ENCODE measurements at regions not wholly inside any gene's neighbourhood (a gene's known extent, or its start where the extent isn't known, plus 50 kb on each side); places are given as distances from the start of the nearest gene placed in this dataset.

GRCh38 chr15:29636921-29637320 is 185.3 kb downstream of the TJP1 start (continued):
- TF ChIP-seq CHD7 (IDR thresholded peaks at IDR 0.05; ENCODE audit: insufficient replicate concordance, low read length) (no peak), CHD2 (IDR thresholded peaks at IDR 0.05; ENCODE audit: low read length) (no peak), CTCF (IDR thresholded peaks at IDR 0.05; ENCODE audit: control extremely low read depth in 1 of 3, insufficient read depth in 1 of 3, low read depth in 1 of 3, low read length in 3 of 3) (no peak), EZH2 (IDR thresholded peaks at IDR 0.05; ENCODE audit: low read depth, low read length, severe bottlenecking) (no peak), TEAD4 (IDR thresholded peaks at IDR 0.05; ENCODE audit: low read depth, low read length) (no peak), SP2 (IDR thresholded peaks at IDR 0.05; ENCODE audit: low read length) (no peak), RBBP5 (IDR thresholded peaks at IDR 0.05; ENCODE audit: borderline replicate concordance, low read depth, low read length) (no peak)
- TF ChIP-seq, protein P1, sequence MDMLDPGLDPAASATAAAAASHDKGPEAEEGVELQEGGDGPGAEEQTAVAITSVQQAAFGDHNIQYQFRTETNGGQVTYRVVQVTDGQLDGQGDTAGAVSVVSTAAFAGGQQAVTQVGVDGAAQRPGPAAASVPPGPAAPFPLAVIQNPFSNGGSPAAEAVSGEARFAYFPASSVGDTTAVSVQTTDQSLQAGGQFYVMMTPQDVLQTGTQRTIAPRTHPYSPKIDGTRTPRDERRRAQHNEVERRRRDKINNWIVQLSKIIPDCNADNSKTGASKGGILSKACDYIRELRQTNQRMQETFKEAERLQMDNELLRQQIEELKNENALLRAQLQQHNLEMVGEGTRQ (IDR thresholded peaks at IDR 0.05; ENCODE audit: low read length) = no peak

Measured in H1 (cell line).